GM23338 (cell line): ENCODE measurements at regions not wholly inside any gene's neighbourhood (a gene's known extent, or its start where the extent isn't known, plus 50 kb on each side); places are given as distances from the start of the nearest gene placed in this dataset.

Source experiments
- ATAC-seq: fragments of 200-7000 bp; cut with Tn5 transposase; 3 replicates; pipeline ENCODE4 v1.9.1; 2020
- DNase-seq: peaks from one replicate; pipeline ENCODE4 v3.0.0-alpha.2; 2015; ENCODE audit warnings: low spot score
- H2AFZ ChIP-seq: fragments of 200-600 bp; sonication (generic); 2 replicates; pipeline ENCODE4 v1.8.0; 2016; ENCODE audit warnings: antibody characterized with exemption, mild to moderate bottlenecking, moderate library complexity
- H3F3A ChIP-seq: fragments of 200-600 bp; sonication (generic); replicated peaks from 2 replicates; pipeline ENCODE4 v1.8.0; 2017; ENCODE audit warnings: antibody characterized with exemption, mixed run types, low read depth
- H3K27ac ChIP-seq: fragments of 200-600 bp; sonication (generic); 2 replicates; pipeline ENCODE4 v1.6.1; 2016; ENCODE audit warnings: low read depth
- H3K27me3 ChIP-seq: fragments of 200-600 bp; sonication (generic); 2 replicates; pipeline ENCODE4 v1.8.0; 2016; ENCODE audit warnings: mild to moderate bottlenecking, mixed run types, moderate library complexity; ENCODE audit not compliant: insufficient read depth
- H3K36me3 ChIP-seq: fragments of 200-600 bp; sonication (generic); 2 replicates; pipeline ENCODE4 v1.8.0; 2016; ENCODE audit warnings: mild to moderate bottlenecking; ENCODE audit not compliant: insufficient read depth
- H3K4me1 ChIP-seq: fragments of 200-600 bp; sonication (generic); 2 replicates; pipeline ENCODE4 v1.8.0; 2016; ENCODE audit warnings: mild to moderate bottlenecking, moderate library complexity; ENCODE audit not compliant: insufficient read depth
- H3K4me2 ChIP-seq: fragments of 200-600 bp; sonication (generic); 2 replicates; pipeline ENCODE4 v1.7.1; 2017; ENCODE audit warnings: mixed run types
- H3K4me3 ChIP-seq: fragments of 200-600 bp; sonication (generic); 2 replicates; pipeline ENCODE4 v1.6.1; 2016; ENCODE audit warnings: mixed run types
- H3K79me2 ChIP-seq: fragments of 200-600 bp; sonication (generic); replicated peaks from 2 replicates; pipeline ENCODE4 v1.8.0; 2017; ENCODE audit warnings: mild to moderate bottlenecking; ENCODE audit not compliant: insufficient read depth
- H3K9me2 ChIP-seq: fragments of 200-600 bp; sonication (generic); 2 replicates; pipeline ENCODE4 v1.8.0; 2017; ENCODE audit not compliant: insufficient read depth
- H4K20me1 ChIP-seq: fragments of 200-600 bp; sonication (generic); replicated peaks from 2 replicates; pipeline ENCODE4 v1.8.0; 2017; ENCODE audit warnings: mild to moderate bottlenecking; ENCODE audit not compliant: insufficient read depth
- H3K27ac Mint-ChIP-seq: 2 replicates; pipeline ENCODE4 v1.8.0; 2020; ENCODE audit warnings: inconsistent platforms, mild to moderate bottlenecking, moderate library complexity, mixed read lengths
- H3K27me3 Mint-ChIP-seq: 3 replicates; pipeline ENCODE4 v1.8.0; 2022; ENCODE audit warnings: low read depth, mild to moderate bottlenecking, moderate library complexity, mixed read lengths, inconsistent platforms; ENCODE audit not compliant: insufficient read depth, poor library complexity
- H3K36me3 Mint-ChIP-seq: 3 replicates; pipeline ENCODE4 v1.8.0; 2021; ENCODE audit warnings: low read depth, mild to moderate bottlenecking, inconsistent platforms, moderate library complexity, mixed read lengths
- H3K4me1 Mint-ChIP-seq: 3 replicates; pipeline ENCODE4 v1.8.0; 2020; ENCODE audit warnings: mild to moderate bottlenecking, inconsistent platforms, mixed read lengths
- H3K4me3 Mint-ChIP-seq: 3 replicates; pipeline ENCODE4 v1.8.0; 2021; ENCODE audit warnings: moderate library complexity, mild to moderate bottlenecking, inconsistent platforms, mixed read lengths
- H3K9me3 Mint-ChIP-seq: 3 replicates; pipeline ENCODE4 v1.8.0; 2020; ENCODE audit warnings: moderate library complexity, mild to moderate bottlenecking, inconsistent platforms, mixed read lengths
- CREB1 ChIP-seq: fragments of 250-450 bp; sonication (Bioruptor Pico); IDR thresholded peaks from 2 replicates; pipeline ENCODE4 v1.5.0; 2020; ENCODE audit warnings: low read depth, mild to moderate bottlenecking, moderate library complexity
- EZH2 ChIP-seq: fragments of 200-600 bp; sonication (generic); IDR thresholded peaks from one replicate; pipeline ENCODE4 v1.8.0; 2017; ENCODE audit warnings: antibody characterized with exemption, mild to moderate bottlenecking, low read depth; ENCODE audit not compliant: unreplicated experiment
- JUNB ChIP-seq: IDR thresholded peaks from one replicate; pipeline ENCODE4 v1.6.1; 2016; ENCODE audit warnings: antibody characterized with exemption; ENCODE audit not compliant: unreplicated experiment
- NANOG ChIP-seq: IDR thresholded peaks from 2 replicates; pipeline ENCODE4 v1.6.1; 2016; ENCODE audit warnings: antibody characterized with exemption, borderline replicate concordance
- POLR2AphosphoS5 ChIP-seq: IDR thresholded peaks from 2 replicates; pipeline ENCODE4 v1.6.1; 2016; ENCODE audit warnings: antibody characterized with exemption, low read depth
- STAT1 ChIP-seq: IDR thresholded peaks from one replicate; pipeline ENCODE4 v1.6.1; 2016; ENCODE audit warnings: antibody characterized with exemption; ENCODE audit not compliant: unreplicated experiment
- ZNF114 ChIP-seq: fragments of 250-450 bp; sonication (Bioruptor Pico); IDR thresholded peaks from 2 replicates; pipeline ENCODE4 v1.5.0; 2020; ENCODE audit warnings: mild to moderate bottlenecking, moderate library complexity
- TF ChIP-seq, protein P1 (sequence below): IDR thresholded peaks from 2 replicates; pipeline ENCODE4 v1.6.1; 2016; ENCODE audit warnings: antibody characterized with exemption
- TF ChIP-seq, protein P2 (sequence below): fragments of 250-450 bp; sonication (Bioruptor Pico); IDR thresholded peaks from 2 replicates; pipeline ENCODE4 v1.5.0; 2020; ENCODE audit warnings: mild to moderate bottlenecking, moderate library complexity
- TF ChIP-seq, protein P3 (sequence below): IDR thresholded peaks from one replicate; pipeline ENCODE4 v1.6.1; 2018; ENCODE audit warnings: antibody characterized with exemption; ENCODE audit not compliant: unreplicated experiment

DNA sequence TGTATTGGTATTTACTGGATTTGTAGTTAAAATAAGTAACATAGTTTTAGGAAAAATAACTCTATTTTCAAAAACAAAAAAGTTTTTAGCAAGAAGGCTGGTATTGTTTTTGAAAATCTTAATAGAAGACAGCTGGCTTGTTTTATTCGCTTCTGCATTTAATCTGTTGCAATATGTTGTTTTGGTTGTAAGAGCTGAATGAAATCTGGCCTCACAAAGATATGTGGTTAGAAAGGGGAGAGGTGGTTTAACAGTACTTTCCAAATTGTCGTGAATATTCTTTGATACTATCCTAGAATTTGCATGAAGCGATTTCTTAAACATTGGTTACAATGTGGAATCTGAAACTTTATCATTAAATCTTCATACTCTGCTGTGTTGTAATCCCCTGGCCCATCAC is 355.9 kb upstream of the FZD8 start (continued):
- no peak for TF ChIP-seq NANOG

DNA sequence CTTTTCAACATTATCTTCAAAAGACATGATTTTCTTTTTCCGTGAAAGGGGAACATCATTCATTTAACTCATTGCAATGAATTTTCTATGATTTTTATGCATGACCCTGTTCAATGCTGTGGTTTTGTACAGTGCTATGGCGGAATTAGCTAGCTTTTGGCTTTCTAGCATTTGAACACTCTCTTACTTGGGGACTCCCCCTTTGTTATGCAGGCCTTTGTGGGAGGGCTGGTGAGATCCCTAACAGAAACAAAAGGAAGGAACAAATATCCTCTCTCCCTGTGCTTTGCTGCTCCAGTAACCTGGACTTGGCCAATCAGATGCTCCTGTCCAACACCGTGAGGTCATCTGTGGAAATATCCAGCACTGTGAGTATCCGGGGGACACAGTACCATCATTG is 353.4 kb upstream of the FZD8 start:
- Histone ChIP-seq H4K20me1 (no peaks in the 10 kb centered on the region), H3K9me2 (no peaks in the 10 kb centered on the region), H3K4me1 (peaks cover 5% of the 10 kb centered on the region), H3K4me3 (no peak overlapping the region), H3K27ac (no peak overlapping the region), H3K27me3 (peaks cover 21% of the 10 kb centered on the region; the same call in 1 of the 2 replicates), H3F3A (no peaks in the 10 kb centered on the region), H3K79me2 (no peaks in the 10 kb centered on the region), H3K4me2 (no peak overlapping the region), H3K36me3 (no peaks in the 10 kb centered on the region), H2AFZ (no peak overlapping the region)
- DNase-seq (peak; percentile 52), ATAC-seq (peak; percentile 93)
- Mint-ChIP-seq H3K27me3 (peaks cover 2% of the 10 kb centered on the region), H3K4me1 (peaks cover 19% of the 10 kb centered on the region; the same call in 2 of the 3 replicates), H3K27ac (no peak overlapping the region), H3K4me3 (no peak overlapping the region), H3K9me3 (peaks cover 2% of the 10 kb centered on the region; the same call in 1 of the 3 replicates), H3K36me3 (no peaks in the 10 kb centered on the region)
- TF ChIP-seq CREB1 (no peak), STAT1 (no peak), POLR2AphosphoS5 (no peak), JUNB (no peak), EZH2 (no peak), ZNF114 (no peak), NANOG (no peak)
- TF ChIP-seq, protein P1, sequence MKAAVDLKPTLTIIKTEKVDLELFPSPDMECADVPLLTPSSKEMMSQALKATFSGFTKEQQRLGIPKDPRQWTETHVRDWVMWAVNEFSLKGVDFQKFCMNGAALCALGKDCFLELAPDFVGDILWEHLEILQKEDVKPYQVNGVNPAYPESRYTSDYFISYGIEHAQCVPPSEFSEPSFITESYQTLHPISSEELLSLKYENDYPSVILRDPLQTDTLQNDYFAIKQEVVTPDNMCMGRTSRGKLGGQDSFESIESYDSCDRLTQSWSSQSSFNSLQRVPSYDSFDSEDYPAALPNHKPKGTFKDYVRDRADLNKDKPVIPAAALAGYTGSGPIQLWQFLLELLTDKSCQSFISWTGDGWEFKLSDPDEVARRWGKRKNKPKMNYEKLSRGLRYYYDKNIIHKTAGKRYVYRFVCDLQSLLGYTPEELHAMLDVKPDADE = no peak
- TF ChIP-seq, protein P2, sequence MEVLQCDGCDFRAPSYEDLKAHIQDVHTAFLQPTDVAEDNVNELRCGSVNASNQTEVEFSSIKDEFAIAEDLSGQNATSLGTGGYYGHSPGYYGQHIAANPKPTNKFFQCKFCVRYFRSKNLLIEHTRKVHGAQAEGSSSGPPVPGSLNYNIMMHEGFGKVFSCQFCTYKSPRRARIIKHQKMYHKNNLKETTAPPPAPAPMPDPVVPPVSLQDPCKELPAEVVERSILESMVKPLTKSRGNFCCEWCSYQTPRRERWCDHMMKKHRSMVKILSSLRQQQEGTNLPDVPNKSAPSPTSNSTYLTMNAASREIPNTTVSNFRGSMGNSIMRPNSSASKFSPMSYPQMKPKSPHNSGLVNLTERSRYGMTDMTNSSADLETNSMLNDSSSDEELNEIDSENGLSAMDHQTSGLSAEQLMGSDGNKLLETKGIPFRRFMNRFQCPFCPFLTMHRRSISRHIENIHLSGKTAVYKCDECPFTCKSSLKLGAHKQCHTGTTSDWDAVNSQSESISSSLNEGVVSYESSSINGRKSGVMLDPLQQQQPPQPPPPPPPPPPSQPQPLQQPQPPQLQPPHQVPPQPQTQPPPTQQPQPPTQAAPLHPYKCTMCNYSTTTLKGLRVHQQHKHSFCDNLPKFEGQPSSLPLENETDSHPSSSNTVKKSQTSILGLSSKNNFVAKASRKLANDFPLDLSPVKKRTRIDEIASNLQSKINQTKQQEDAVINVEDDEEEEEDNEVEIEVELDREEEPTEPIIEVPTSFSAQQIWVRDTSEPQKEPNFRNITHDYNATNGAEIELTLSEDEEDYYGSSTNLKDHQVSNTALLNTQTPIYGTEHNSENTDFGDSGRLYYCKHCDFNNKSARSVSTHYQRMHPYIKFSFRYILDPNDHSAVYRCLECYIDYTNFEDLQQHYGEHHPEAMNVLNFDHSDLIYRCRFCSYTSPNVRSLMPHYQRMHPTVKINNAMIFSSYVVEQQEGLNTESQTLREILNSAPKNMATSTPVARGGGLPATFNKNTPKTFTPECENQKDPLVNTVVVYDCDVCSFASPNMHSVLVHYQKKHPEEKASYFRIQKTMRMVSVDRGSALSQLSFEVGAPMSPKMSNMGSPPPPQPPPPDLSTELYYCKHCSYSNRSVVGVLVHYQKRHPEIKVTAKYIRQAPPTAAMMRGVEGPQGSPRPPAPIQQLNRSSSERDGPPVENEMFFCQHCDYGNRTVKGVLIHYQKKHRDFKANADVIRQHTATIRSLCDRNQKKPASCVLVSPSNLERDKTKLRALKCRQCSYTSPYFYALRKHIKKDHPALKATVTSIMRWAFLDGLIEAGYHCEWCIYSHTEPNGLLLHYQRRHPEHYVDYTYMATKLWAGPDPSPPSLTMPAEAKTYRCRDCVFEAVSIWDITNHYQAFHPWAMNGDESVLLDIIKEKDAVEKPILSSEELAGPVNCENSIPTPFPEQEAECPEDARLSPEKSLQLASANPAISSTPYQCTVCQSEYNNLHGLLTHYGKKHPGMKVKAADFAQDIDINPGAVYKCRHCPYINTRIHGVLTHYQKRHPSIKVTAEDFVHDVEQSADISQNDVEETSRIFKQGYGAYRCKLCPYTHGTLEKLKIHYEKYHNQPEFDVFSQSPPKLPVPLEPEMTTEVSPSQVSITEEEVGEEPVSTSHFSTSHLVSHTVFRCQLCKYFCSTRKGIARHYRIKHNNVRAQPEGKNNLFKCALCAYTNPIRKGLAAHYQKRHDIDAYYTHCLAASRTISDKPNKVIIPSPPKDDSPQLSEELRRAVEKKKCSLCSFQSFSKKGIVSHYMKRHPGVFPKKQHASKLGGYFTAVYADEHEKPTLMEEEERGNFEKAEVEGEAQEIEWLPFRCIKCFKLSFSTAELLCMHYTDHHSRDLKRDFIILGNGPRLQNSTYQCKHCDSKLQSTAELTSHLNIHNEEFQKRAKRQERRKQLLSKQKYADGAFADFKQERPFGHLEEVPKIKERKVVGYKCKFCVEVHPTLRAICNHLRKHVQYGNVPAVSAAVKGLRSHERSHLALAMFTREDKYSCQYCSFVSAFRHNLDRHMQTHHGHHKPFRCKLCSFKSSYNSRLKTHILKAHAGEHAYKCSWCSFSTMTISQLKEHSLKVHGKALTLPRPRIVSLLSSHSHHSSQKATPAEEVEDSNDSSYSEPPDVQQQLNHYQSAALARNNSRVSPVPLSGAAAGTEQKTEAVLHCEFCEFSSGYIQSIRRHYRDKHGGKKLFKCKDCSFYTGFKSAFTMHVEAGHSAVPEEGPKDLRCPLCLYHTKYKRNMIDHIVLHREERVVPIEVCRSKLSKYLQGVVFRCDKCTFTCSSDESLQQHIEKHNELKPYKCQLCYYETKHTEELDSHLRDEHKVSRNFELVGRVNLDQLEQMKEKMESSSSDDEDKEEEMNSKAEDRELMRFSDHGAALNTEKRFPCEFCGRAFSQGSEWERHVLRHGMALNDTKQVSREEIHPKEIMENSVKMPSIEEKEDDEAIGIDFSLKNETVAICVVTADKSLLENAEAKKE (CRISPR knock-in tag) = no peak
- TF ChIP-seq, protein P3, sequence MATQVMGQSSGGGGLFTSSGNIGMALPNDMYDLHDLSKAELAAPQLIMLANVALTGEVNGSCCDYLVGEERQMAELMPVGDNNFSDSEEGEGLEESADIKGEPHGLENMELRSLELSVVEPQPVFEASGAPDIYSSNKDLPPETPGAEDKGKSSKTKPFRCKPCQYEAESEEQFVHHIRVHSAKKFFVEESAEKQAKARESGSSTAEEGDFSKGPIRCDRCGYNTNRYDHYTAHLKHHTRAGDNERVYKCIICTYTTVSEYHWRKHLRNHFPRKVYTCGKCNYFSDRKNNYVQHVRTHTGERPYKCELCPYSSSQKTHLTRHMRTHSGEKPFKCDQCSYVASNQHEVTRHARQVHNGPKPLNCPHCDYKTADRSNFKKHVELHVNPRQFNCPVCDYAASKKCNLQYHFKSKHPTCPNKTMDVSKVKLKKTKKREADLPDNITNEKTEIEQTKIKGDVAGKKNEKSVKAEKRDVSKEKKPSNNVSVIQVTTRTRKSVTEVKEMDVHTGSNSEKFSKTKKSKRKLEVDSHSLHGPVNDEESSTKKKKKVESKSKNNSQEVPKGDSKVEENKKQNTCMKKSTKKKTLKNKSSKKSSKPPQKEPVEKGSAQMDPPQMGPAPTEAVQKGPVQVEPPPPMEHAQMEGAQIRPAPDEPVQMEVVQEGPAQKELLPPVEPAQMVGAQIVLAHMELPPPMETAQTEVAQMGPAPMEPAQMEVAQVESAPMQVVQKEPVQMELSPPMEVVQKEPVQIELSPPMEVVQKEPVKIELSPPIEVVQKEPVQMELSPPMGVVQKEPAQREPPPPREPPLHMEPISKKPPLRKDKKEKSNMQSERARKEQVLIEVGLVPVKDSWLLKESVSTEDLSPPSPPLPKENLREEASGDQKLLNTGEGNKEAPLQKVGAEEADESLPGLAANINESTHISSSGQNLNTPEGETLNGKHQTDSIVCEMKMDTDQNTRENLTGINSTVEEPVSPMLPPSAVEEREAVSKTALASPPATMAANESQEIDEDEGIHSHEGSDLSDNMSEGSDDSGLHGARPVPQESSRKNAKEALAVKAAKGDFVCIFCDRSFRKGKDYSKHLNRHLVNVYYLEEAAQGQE = no peak
